ENCODE measurements at regions not wholly inside any gene's neighbourhood (a gene's known extent, or its start where the extent isn't known, plus 50 kb on each side); places are given as distances from the start of the nearest gene placed in this dataset.

GRCh38 chr15:29925227-29926082, 103.2 kb upstream of the TJP1 start:
- no peak for DNase-seq (ENCODE audit: low read depth)
- CTCF ChIA-PET = interaction anchor here (0.6 to 2.6 kb wide), 22 partner anchors 9 to 823 kb away, joined by 3 to 21 read pairs (median 4); partner anchors contain the start of gene TJP1
- no peaks in the 10 kb centered on the region for H3K27me3 ChIP-seq (ENCODE audit: control insufficient read depth, insufficient read depth, low read length)
- H3K4me3 ChIP-seq (ENCODE audit: low read depth, low read length) = no peak overlapping the region
- no peaks in the 10 kb centered on the region for H3K36me3 ChIP-seq (ENCODE audit: control insufficient read depth, insufficient read depth, low read length)
- POLR2A ChIA-PET = interaction anchor here (0.5 to 1.0 kb wide), 2 partner anchors 8 to 9 kb away, joined by 5 to 6 read pairs; no protein-coding TSS in a partner anchor
- peak; percentile 79 for TF ChIP-seq CTCF (IDR thresholded peaks at IDR 0.05; ENCODE audit: insufficient read depth, low read depth, low read length)

- TF ChIP-seq CTCF (IDR thresholded peaks at IDR 0.05; ENCODE audit: insufficient read depth, low read depth, low read length) = no peak
- Histone ChIP-seq H3K27me3 (ENCODE audit: control insufficient read depth, insufficient read depth, low read length) (no peaks in the 10 kb centered on the region), H3K36me3 (ENCODE audit: control insufficient read depth, insufficient read depth, low read length) (no peaks in the 10 kb centered on the region), H3K4me3 (ENCODE audit: low read depth, low read length) (no peak overlapping the region)
- no peak for DNase-seq (ENCODE audit: low read depth)
- POLR2A ChIA-PET = interaction anchor here (0.5 kb wide), 1 partner anchor 176 kb away, joined by 3 read pairs; no protein-coding TSS in a partner anchor
- CTCF ChIA-PET = interaction anchor here (1.0 to 2.6 kb wide), 7 partner anchors 9 to 181 kb away, joined by 4 to 21 read pairs (median 9); no protein-coding TSS in a partner anchor
Observed at GRCh38 chr15:29924750-29925149, 102.5 kb upstream of the TJP1 start.

- no peak for TF ChIP-seq CTCF (IDR thresholded peaks at IDR 0.05; ENCODE audit: insufficient read depth, low read depth, low read length)
- DNase-seq (ENCODE audit: low read depth) = no peak
- ChIA-PET CTCF (interaction anchor here (1.1 kb wide), 1 partner anchor 174 kb away, joined by 3 read pairs; no protein-coding TSS in a partner anchor), POLR2A (no interaction called here)
- H3K27me3 ChIP-seq (ENCODE audit: control insufficient read depth, insufficient read depth, low read length) = no peaks in the 10 kb centered on the region
- H3K4me3 ChIP-seq (ENCODE audit: low read depth, low read length) = no peak overlapping the region
- no peaks in the 10 kb centered on the region for H3K36me3 ChIP-seq (ENCODE audit: control insufficient read depth, insufficient read depth, low read length)
Observed at GRCh38 chr15:29922191-29922590, 99.9 kb upstream of the TJP1 start.

- POLR2A ChIA-PET = no interaction called here
Observed at GRCh38 chr15:29921130-29921601, 98.9 kb upstream of the TJP1 start.

More at GRCh38 chr15:29921130-29921601, 98.9 kb upstream of the TJP1 start:
- CTCF ChIA-PET = interaction anchor here (0.7 to 1.1 kb wide), 2 partner anchors 48 to 173 kb away, joined by 3 read pairs; no protein-coding TSS in a partner anchor
- Histone ChIP-seq H3K36me3 (ENCODE audit: control insufficient read depth, insufficient read depth, low read length) (no peaks in the 10 kb centered on the region), H3K4me3 (ENCODE audit: low read depth, low read length) (no peak overlapping the region), H3K27me3 (ENCODE audit: control insufficient read depth, insufficient read depth, low read length) (no peaks in the 10 kb centered on the region)
- no peak for DNase-seq (ENCODE audit: low read depth)
- no peak for TF ChIP-seq CTCF (IDR thresholded peaks at IDR 0.05; ENCODE audit: insufficient read depth, low read depth, low read length)

All from BJ (cell line).